ENCODE measurements at regions not wholly inside any gene's neighbourhood (a gene's known extent, or its start where the extent isn't known, plus 50 kb on each side); places are given as distances from the start of the nearest gene placed in this dataset.

GRCh38 chr1:164155347-164155746 lies 403.6 kb upstream of the PBX1 start:
- H3K4me1 ChIP-seq (ENCODE audit: control insufficient read depth, insufficient read depth, low read length) = no peaks in the 10 kb centered on the region
- no peaks in the 10 kb centered on the region for H3K79me2 ChIP-seq (ENCODE audit: control insufficient read depth, insufficient read depth, low read length)
- in situ Hi-C loops (cut with MboI) (no loop called here), intact Hi-C loops (cut with micrococcal nuclease; ENCODE audit: unreplicated experiment) (no loop called here)
- no peak overlapping the region for H3K9ac ChIP-seq (ENCODE audit: control insufficient read depth, insufficient read depth, low read length)
- no peak for FAIRE-seq
- TF ChIP-seq SUZ12 (IDR thresholded peaks at IDR 0.05; ENCODE audit: unreplicated experiment) (no peak), EED (IDR thresholded peaks at IDR 0.05; ENCODE audit: low read depth) (no peak), ATF7 (IDR thresholded peaks at IDR 0.05; ENCODE audit: low read depth) (no peak)
- ATAC-seq = no peak
- 36% methylated on average over 4 of the region's 4 CpGs for WGBS (ENCODE audit: insufficient coverage, insufficient replicate concordance, low lambda C conversion rate, missing lambda C conversion rate)
- no TSS peak for BruUV-seq (replicated peaks)
- no peaks in the 10 kb centered on the region for H3K9me3 ChIP-seq (replicated peaks; ENCODE audit: control insufficient read depth, insufficient read depth, low read length)
- H3K27me3 ChIP-seq (replicated peaks in 1 of 2; ENCODE audit: control insufficient read depth in 2 of 2, insufficient read depth in 2 of 2, low read length in 1 of 2) = no peaks in the 10 kb centered on the region
- H3K27ac ChIP-seq (ENCODE audit: control insufficient read depth, insufficient read depth) = no peak overlapping the region
- ChIA-PET SMC1A (ENCODE audit: uncharacterized antibody, unreplicated experiment) (no interaction called here), RAD21 (ENCODE audit: unreplicated experiment) (no interaction called here), POLR2A (no interaction called here), CTCF (no interaction called here)
- no peaks in the 10 kb centered on the region for H4K20me1 ChIP-seq (ENCODE audit: control insufficient read depth, insufficient read depth)
- H3K4me2 ChIP-seq (ENCODE audit: control insufficient read depth, insufficient read depth) = no peak overlapping the region
- DNase-seq (ENCODE audit: low read depth, low spot score) = no peak
- no peak overlapping the region for H2AFZ ChIP-seq (ENCODE audit: control insufficient read depth, low read depth, low read length)
- no peak overlapping the region for H3K4me3 ChIP-seq
- no peaks in the 10 kb centered on the region for H3K36me3 ChIP-seq (ENCODE audit: control insufficient read depth in 2 of 2, insufficient read depth in 2 of 2, low read length in 1 of 2)

DNA sequence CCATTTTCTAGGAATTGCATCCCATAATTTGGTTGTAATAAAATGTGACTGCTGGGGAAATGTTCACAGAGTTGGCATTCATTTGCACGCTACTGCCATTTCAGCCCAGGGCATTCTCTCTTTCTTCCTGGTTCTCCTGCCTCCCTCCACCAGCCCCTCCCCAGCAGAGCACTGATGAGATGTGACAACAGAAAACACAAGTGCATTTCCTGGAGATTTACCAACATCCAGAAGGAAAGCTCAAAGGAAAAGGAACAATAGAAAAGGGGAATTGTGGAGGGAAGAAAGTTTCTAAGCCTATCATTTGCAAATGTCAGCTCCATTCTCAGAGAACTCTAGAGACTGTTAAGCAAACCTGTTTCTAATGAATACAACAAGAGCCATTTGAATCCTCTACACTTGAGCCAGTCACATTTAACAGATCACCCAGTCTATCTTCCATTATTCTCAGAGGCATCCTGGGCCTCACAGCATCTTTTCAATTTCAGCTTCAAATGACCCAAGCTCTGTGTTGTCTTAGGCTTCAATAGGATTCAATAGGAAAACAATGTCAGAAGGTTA lies 395.6 kb upstream of the PBX1 start:
- FAIRE-seq (no peak), DNase-seq (ENCODE audit: low read depth, low spot score) (no peak), ATAC-seq (no peak)
- ChIA-PET POLR2A (no interaction called here), SMC1A (ENCODE audit: uncharacterized antibody, unreplicated experiment) (no interaction called here), CTCF (no interaction called here), RAD21 (ENCODE audit: unreplicated experiment) (no interaction called here)
- Histone ChIP-seq H3K4me2 (ENCODE audit: control insufficient read depth, insufficient read depth) (no peak overlapping the region), H2AFZ (ENCODE audit: control insufficient read depth, low read depth, low read length) (no peak overlapping the region), H3K36me3 (ENCODE audit: control insufficient read depth in 2 of 2, insufficient read depth in 2 of 2, low read length in 1 of 2) (no peaks in the 10 kb centered on the region), H3K9ac (ENCODE audit: control insufficient read depth, insufficient read depth, low read length) (no peak overlapping the region), H3K9me3 (replicated peaks; ENCODE audit: control insufficient read depth, insufficient read depth, low read length) (no peaks in the 10 kb centered on the region), H3K79me2 (ENCODE audit: control insufficient read depth, insufficient read depth, low read length) (no peaks in the 10 kb centered on the region), H4K20me1 (ENCODE audit: control insufficient read depth, insufficient read depth) (no peaks in the 10 kb centered on the region), H3K4me1 (ENCODE audit: control insufficient read depth, insufficient read depth, low read length) (no peaks in the 10 kb centered on the region), H3K27me3 (replicated peaks in 1 of 2; ENCODE audit: control insufficient read depth in 2 of 2, insufficient read depth in 2 of 2, low read length in 1 of 2) (no peaks in the 10 kb centered on the region), H3K27ac (ENCODE audit: control insufficient read depth, insufficient read depth) (no peak overlapping the region), H3K4me3 (no peak overlapping the region)
- BruUV-seq (replicated peaks) = no TSS peak
- 0% methylated on average over 1 of the region's 1 CpG for WGBS (ENCODE audit: insufficient coverage, insufficient replicate concordance, low lambda C conversion rate, missing lambda C conversion rate)
- in situ Hi-C loops (cut with MboI) (no loop called here), intact Hi-C loops (cut with micrococcal nuclease; ENCODE audit: unreplicated experiment) (no loop called here)
- TF ChIP-seq PAX8 (IDR thresholded peaks at IDR 0.05) = no peak
- no peak for TF ChIP-seq E2F4 (IDR thresholded peaks at IDR 0.05; ENCODE audit: low read depth, low read length)
- TF ChIP-seq CREB1 (IDR thresholded peaks at IDR 0.05; ENCODE audit: low read depth) = no peak
- no peak for TF ChIP-seq BCL11A (IDR thresholded peaks at IDR 0.05; ENCODE audit: low read depth, low read length)
- no peak for TF ChIP-seq POLR2AphosphoS2 (IDR thresholded peaks at IDR 0.05; ENCODE audit: low read depth, low read length)
- TF ChIP-seq NR2F1 (conservative IDR thresholded peaks at IDR 0.05) = no peak
- TF ChIP-seq KDM1A (IDR thresholded peaks at IDR 0.05; ENCODE audit: borderline replicate concordance) = no peak
- no peak for TF ChIP-seq LARP7 (IDR thresholded peaks at IDR 0.05)
- no peak for TF ChIP-seq ELK1 (IDR thresholded peaks at IDR 0.05; ENCODE audit: low read depth, low read length)
- TF ChIP-seq ASH2L (IDR thresholded peaks at IDR 0.05; ENCODE audit: borderline replicate concordance, low read depth) = no peak
- no peak for TF ChIP-seq ZNF274 (IDR thresholded peaks at IDR 0.05; ENCODE audit: insufficient read depth, insufficient read length)
- TF ChIP-seq SMAD1 (IDR thresholded peaks at IDR 0.05; ENCODE audit: low read depth, partially characterized antibody) = no peak
- TF ChIP-seq CEBPB (IDR thresholded peaks at IDR 0.05; ENCODE audit: borderline replicate concordance in 1 of 2, low read depth in 2 of 2, low read length in 2 of 2) = no peak
- TF ChIP-seq IRF3 (IDR thresholded peaks at IDR 0.05) = no peak
